ENCODE measurements at regions not wholly inside any gene's neighbourhood (a gene's known extent, or its start where the extent isn't known, plus 50 kb on each side); places are given as distances from the start of the nearest gene placed in this dataset.

- DNase-seq (ENCODE audit: low read depth in 2 of 2, low spot score in 1 of 2) = no peak
These were observed 54.6 kb upstream of the LEF1 start for GRCh38 chr4:108223313-108223712.

GRCh38 chr4:108219998-108220397 lies 51.3 kb upstream of the LEF1 start:
- no peak for DNase-seq (ENCODE audit: low read depth in 2 of 2, low spot score in 1 of 2)

All from stimulated activated CD8-positive, alpha-beta memory T cell treated with anti-CD3 and anti-CD28 coated beads, Interleukin-4, amount 100 ng/mL, for 1 hour (primary cell).